ENCODE measurements at regions not wholly inside any gene's neighbourhood (a gene's known extent, or its start where the extent isn't known, plus 50 kb on each side); places are given as distances from the start of the nearest gene placed in this dataset.

DNA sequence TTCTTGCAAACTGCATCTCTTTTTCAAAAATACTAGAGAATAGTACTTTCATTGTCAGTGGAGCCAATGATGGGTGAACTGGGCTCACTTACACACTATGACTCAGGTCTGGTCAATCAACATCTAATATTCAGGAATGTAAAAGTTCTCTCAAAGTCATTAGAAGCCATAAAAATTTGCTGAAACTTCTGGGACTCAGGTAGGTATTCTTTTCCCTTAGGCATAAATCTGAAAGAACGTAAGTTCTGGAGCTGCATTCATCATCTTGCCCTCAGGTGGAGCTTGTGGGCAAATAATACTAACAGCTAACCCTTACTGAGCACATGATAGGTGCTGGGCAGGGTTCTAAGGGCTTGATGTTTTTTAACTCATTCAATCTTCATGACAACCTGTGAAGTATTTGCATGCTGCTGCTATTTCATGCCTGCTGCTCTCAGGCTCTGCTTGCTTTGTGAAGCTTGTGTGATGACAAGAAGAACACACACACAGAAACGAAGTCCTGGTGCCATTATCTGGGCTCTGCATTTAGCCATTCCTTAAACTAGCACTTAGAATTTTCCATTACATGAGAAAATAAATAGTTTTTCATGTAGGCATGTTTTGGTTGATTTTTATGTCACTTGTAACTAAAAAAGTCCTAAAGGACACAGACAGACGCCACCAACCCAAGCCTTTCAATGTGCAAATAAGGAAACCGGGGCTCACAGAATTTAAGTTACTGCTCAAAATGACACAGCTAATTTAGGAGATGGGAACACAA is 394.2 kb upstream of the LYPLAL1 start:
- Histone ChIP-seq H3K27me3 (ENCODE audit: insufficient read depth, low read depth, severe bottlenecking) (no peaks in the 10 kb centered on the region), H3K9me3 (ENCODE audit: severe bottlenecking) (no peaks in the 10 kb centered on the region), H3K36me3 (no peaks in the 10 kb centered on the region), H3K4me3 (ENCODE audit: low read depth, low read length) (no peak overlapping the region), H3K27ac (no peak overlapping the region)
- no peak for DNase-seq
- no peak for TF ChIP-seq CTCF (IDR thresholded peaks at IDR 0.05; ENCODE audit: low read depth, low read length)

GRCh38 chr1:218783131-218783530 is 390.5 kb upstream of the LYPLAL1 start:
- H3K4me3 ChIP-seq (ENCODE audit: low read depth, low read length), result no peak overlapping the region
- H3K36me3 ChIP-seq, result no peaks in the 10 kb centered on the region
- DNase-seq, result no peak
- no peak for TF ChIP-seq CTCF (IDR thresholded peaks at IDR 0.05; ENCODE audit: low read depth, low read length)
- no peaks in the 10 kb centered on the region for H3K27me3 ChIP-seq (ENCODE audit: insufficient read depth, low read depth, severe bottlenecking)
- H3K27ac ChIP-seq, result no peak overlapping the region
- H3K9me3 ChIP-seq (ENCODE audit: severe bottlenecking), result no peaks in the 10 kb centered on the region

DNA sequence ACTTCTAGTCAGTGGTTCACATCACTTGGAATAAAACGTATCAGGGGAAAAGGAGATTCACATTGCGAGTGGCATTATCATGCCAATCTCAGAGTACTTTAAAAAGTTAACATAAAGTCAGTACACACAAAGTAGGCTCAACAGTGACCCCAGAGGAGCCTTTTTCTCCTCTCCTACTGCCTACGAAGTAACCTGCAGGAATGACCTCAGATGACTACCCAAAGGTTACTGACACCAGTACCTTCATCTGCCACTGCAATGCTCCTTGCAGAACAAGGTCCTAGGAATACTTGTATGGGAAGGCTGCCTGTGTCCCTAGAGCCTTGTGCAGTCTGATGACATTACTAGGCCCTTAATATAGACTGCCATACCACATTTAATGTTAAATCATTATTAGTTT is 389.8 kb upstream of the LYPLAL1 start:
- no peaks in the 10 kb centered on the region for H3K9me3 ChIP-seq (ENCODE audit: severe bottlenecking)
- no peaks in the 10 kb centered on the region for H3K36me3 ChIP-seq
- no peak overlapping the region for H3K4me3 ChIP-seq (ENCODE audit: low read depth, low read length)
- no peak overlapping the region for H3K27ac ChIP-seq
- H3K27me3 ChIP-seq (ENCODE audit: insufficient read depth, low read depth, severe bottlenecking), result no peaks in the 10 kb centered on the region
- TF ChIP-seq CTCF (IDR thresholded peaks at IDR 0.05; ENCODE audit: low read depth, low read length), result no peak
- no peak for DNase-seq

DNA sequence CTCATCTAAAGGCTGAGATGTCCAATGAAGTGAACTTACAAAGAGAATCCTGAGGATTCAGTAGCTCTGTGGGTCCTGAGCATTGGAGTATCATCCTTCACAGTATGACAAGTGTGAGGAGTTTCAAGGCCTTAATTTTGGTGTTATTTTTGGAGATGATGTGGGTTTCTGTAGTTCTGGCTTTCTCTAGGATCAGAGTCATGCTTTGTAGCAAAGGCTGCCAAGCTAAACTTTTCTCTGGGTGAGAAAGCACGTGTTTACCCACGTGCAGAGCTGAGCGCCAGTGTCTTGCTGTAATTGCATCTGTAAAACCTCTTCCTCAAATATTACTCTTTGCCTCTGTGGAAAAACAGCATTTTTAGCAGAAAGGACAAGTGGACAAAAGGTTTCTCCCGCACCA is 387.8 kb upstream of the LYPLAL1 start:
- no peak for TF ChIP-seq CTCF (IDR thresholded peaks at IDR 0.05; ENCODE audit: low read depth, low read length)
- no peak overlapping the region for H3K4me3 ChIP-seq (ENCODE audit: low read depth, low read length)
- H3K27ac ChIP-seq, result no peak overlapping the region
- DNase-seq, result no peak
- H3K9me3 ChIP-seq (ENCODE audit: severe bottlenecking), result no peaks in the 10 kb centered on the region
- H3K27me3 ChIP-seq (ENCODE audit: insufficient read depth, low read depth, severe bottlenecking), result no peaks in the 10 kb centered on the region
- H3K36me3 ChIP-seq, result no peaks in the 10 kb centered on the region

- no peaks in the 10 kb centered on the region for H3K9me3 ChIP-seq (ENCODE audit: severe bottlenecking)
- no peaks in the 10 kb centered on the region for H3K36me3 ChIP-seq
- DNase-seq, result no peak
- no peak overlapping the region for H3K4me3 ChIP-seq (ENCODE audit: low read depth, low read length)
- TF ChIP-seq CTCF (IDR thresholded peaks at IDR 0.05; ENCODE audit: low read depth, low read length), result no peak
- no peak overlapping the region for H3K27ac ChIP-seq
- H3K27me3 ChIP-seq (ENCODE audit: insufficient read depth, low read depth, severe bottlenecking), result no peaks in the 10 kb centered on the region
These were observed 385.9 kb upstream of the LYPLAL1 start for GRCh38 chr1:218787826-218788225.

GRCh38 chr1:218796773-218797172 is 376.9 kb upstream of the LYPLAL1 start:
- Histone ChIP-seq H3K27me3 (ENCODE audit: insufficient read depth, low read depth, severe bottlenecking) (no peaks in the 10 kb centered on the region), H3K36me3 (no peaks in the 10 kb centered on the region), H3K4me3 (ENCODE audit: low read depth, low read length) (no peak overlapping the region), H3K27ac (no peak overlapping the region), H3K9me3 (ENCODE audit: severe bottlenecking) (no peaks in the 10 kb centered on the region)
- TF ChIP-seq CTCF (IDR thresholded peaks at IDR 0.05; ENCODE audit: low read depth, low read length), result no peak
- no peak for DNase-seq
